ENCODE measurements at regions not wholly inside any gene's neighbourhood (a gene's known extent, or its start where the extent isn't known, plus 50 kb on each side); places are given as distances from the start of the nearest gene placed in this dataset.

- TF ChIP-seq CTCF (conservative IDR thresholded peaks at IDR 0.05; ENCODE audit: low read length) = no peak
- TF ChIP-seq EZH2phosphoT487 (IDR thresholded peaks at IDR 0.05; ENCODE audit: borderline replicate concordance, low read depth, low read length) = no peak
Measured at GRCh38 chr4:169933531-169933930, 92.7 kb downstream of the MFAP3L start.

Measured in OCI-LY7 (cell line).